GM21367 (cell line): ENCODE measurements at regions not wholly inside any gene's neighbourhood (a gene's known extent, or its start where the extent isn't known, plus 50 kb on each side); places are given as distances from the start of the nearest gene placed in this dataset.

ENCODE experiments used
- ATAC-seq: cut with Tn5 transposase; IDR thresholded peaks from one replicate; pipeline ENCODE4 v1.9.1; 2021; ENCODE audit not compliant: unreplicated experiment

DNA sequence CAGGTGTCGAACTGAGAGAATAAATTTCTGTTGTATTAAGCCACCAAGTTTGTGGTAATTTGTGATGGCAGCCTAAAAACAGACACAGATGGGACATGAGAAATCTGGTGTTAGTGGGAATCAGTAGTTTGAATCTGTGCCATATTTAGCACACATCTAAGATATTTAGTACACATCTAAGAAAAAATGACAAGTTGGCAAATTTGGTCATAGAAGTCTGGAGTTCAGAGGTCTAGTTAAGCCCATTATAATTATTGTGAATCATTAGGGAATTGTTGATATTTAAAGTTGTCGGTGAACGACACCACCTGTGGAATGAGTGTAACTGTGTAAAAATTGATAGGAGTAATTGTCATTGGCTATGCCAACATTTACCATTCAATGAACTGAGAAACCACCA, 1138.8 kb upstream of the TMEFF2 start:
- ATAC-seq = no peak

GRCh38 chr2:193332941-193333340, 1138.2 kb upstream of the TMEFF2 start:
- ATAC-seq = no peak

GRCh38 chr2:193331676-193332075, 1136.9 kb upstream of the TMEFF2 start:
- no peak for ATAC-seq

GRCh38 chr2:193326296-193326695, 1131.6 kb upstream of the TMEFF2 start:
- no peak for ATAC-seq

GRCh38 chr2:193315428-193316091, 1120.8 kb upstream of the TMEFF2 start:
- no peak for ATAC-seq

GRCh38 chr2:193303464-193303863, 1108.7 kb upstream of the TMEFF2 start:
- no peak for ATAC-seq

GRCh38 chr2:193294371-193294770, 1099.6 kb upstream of the TMEFF2 start:
- ATAC-seq = no peak

GRCh38 chr2:193279361-193279760, 1084.6 kb upstream of the TMEFF2 start:
- ATAC-seq = no peak

GRCh38 chr2:193276988-193277387, 1082.3 kb upstream of the TMEFF2 start:
- ATAC-seq = no peak

- ATAC-seq = no peak
These were observed 1081.8 kb upstream of the TMEFF2 start for GRCh38 chr2:193276560-193276959.

DNA sequence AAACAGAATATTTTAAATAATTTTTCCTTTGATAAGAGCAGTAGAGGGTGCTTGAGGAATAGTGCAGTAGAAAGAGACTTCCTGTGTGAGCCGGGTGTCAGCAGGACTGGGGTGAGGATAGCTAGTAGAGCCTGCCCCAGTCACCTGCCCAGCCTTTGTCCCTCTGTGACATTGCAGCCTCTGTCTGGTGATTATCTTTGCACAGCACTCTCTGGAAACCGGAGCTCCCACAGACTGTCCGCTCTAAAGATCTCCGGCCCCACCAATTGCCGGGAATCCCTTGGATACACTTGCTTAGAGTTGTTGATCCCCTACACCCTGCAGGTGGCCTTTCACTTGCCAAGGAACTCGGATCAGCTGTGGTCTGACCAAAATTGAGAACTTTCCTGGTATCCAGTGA, 1081.3 kb upstream of the TMEFF2 start:
- no peak for ATAC-seq

DNA sequence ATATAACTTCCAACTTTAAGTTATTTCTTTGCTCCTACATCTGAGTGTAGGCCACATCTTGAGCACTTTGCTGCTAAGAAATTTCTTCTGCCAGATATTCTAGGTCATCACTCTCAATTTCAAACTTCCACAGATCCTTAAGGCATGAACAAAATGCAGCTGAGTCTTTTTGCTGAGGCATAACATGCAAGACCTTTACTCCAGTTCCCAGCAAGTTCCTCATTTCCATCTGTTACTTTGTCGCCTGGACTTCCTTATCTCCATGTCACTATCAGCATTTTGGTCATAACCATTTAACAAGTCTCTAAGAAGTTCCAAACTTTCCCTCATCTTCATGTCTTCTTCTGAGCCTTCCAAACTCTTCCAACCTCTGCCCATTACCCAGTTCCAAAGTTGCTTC, 1077.3 kb upstream of the TMEFF2 start:
- ATAC-seq = no peak

DNA sequence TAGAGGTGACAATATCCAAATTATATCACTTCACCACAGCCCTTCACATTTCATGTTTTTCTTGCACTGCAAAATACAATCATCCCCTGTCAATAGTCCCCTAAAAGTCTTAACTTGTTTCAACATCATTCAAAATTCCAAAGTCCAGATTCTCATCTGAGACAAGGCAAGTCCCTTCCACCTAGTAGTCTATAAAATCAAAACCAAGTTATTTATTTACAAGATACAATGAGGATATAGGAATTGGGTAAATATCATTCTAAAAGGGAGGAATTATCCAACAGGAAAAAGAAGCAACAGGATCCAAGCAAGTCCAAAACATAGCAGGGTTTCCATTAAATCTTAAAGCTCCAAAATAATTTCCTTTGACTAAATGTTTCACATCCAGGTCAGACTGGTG, 1076.1 kb upstream of the TMEFF2 start:
- ATAC-seq = no peak

DNA sequence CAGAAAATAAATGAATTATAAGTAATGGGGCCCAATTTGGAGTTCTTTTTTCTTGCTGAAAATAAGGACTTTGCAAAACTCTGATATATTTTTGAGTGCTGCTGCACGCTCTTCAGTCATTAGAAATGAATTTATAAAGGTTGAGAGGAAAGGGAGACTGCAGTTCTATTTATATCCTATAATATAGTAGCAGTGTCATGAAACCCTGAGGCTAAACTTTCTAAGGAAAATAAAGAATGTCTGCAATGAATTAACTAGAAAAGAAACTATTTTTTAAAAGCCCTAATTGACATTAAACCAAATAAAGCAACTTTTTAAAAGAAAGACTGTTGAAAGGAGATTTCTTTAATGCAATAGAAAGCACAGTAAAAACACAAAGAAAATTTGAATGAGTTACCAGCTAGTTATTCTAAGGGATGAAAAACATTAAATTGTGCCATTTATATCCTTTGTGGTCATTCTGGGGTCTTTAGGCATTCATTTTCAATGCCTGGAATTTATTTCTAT, 1072.8 kb upstream of the TMEFF2 start:
- ATAC-seq = no peak

GRCh38 chr2:193253014-193253530, 1058.3 kb upstream of the TMEFF2 start:
- ATAC-seq = no peak

DNA sequence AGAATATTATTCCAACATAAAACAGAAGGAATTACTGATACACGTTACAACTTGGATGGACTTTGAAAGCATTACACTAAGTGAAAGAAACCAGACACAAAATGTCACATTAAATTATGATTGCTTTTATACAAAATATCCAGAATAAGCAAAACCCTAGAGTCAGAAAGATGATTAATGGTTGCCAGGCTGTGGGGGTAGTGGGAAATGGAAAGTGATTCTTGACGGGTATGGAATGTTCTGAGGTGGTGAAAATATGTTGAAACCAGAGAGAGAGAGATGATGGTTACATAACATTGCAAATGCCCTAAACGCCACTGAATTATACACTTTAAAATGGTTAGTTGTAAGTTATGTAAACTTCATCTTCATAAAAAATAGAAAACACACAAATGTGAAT, 1057.2 kb upstream of the TMEFF2 start:
- ATAC-seq = no peak

GRCh38 chr2:193250389-193250788, 1055.7 kb upstream of the TMEFF2 start:
- no peak for ATAC-seq

- no peak for ATAC-seq
These were observed 1046.0 kb upstream of the TMEFF2 start for GRCh38 chr2:193240752-193241151.

GRCh38 chr2:193231634-193232033, 1036.9 kb upstream of the TMEFF2 start:
- no peak for ATAC-seq

DNA sequence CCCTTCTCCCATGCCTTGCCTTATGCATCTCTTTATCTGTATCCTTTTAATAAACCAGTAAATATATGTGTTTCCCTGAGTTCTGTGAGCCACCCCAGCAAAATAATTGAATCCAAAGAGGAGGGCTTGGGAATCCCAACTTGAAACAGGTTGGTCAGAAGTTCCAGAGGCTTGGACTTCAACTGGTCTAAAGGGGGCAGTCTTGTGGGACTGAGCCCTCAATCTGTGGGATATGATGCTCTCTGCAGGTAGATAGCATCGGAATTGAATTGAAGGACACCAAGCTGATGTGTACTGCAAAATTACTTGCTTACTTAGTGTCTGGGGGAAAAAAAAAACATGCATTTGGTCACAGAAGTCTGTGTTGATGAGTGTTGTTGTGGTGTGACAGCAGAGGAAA, 1033.5 kb upstream of the TMEFF2 start:
- ATAC-seq = no peak

DNA sequence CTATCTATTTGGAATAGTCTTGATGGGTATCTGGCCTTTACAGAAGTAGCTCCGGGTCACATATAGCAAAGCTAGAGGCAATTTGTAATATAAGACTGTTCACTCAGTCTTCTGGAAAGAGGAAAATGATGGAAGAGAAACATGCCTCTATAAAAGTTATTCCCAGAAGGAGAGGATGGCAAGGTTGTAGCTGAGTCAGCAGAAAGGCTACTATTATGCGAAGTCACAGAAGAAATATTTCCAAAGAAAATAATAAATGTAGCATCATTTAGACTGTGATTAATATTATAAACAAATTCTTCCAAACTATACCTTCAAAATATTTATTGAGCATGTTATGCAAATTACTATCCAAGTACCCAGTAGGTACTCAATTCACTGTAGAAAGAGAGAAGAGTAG, 1027.7 kb upstream of the TMEFF2 start:
- ATAC-seq = no peak

DNA sequence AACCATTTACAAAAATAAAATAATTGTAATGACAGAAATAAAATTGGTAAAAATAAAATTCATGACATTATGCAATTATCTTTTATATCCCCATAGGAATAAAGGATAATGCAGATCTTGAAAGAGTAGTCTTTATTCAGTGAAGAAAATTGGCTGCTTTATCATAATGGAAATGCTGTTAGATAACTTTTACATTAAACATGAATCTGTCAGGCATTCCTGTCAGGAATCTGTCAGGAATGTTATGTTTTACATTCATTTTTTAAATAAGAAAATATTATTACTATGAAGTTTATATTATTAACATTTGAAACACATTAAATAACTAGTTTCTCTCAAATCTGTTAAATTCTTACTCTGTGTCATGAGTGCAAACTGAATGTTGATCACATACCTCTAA, 1024.7 kb upstream of the TMEFF2 start:
- ATAC-seq = no peak

- ATAC-seq = no peak
These were observed 1006.9 kb upstream of the TMEFF2 start for GRCh38 chr2:193201583-193201982.
